Glutamatergic neuron (in vitro differentiated cells): ENCODE measurements at regions not wholly inside any gene's neighbourhood (a gene's known extent, or its start where the extent isn't known, plus 50 kb on each side); places are given as distances from the start of the nearest gene placed in this dataset.

Experiments
- DNase-seq: peaks from one replicate; pipeline ENCODE4 v3.0.0; 2022
- H3K27ac Mint-ChIP-seq: one replicate; pipeline ENCODE4 v1.8.0; 2020; ENCODE audit warnings: mild to moderate bottlenecking, mixed read lengths, inconsistent platforms; ENCODE audit not compliant: unreplicated experiment
- H3K27me3 Mint-ChIP-seq: one replicate; pipeline ENCODE4 v1.8.0; 2020; ENCODE audit warnings: mild to moderate bottlenecking, moderate library complexity, mixed read lengths, inconsistent platforms; ENCODE audit not compliant: unreplicated experiment
- H3K36me3 Mint-ChIP-seq: one replicate; pipeline ENCODE4 v1.8.0; 2020; ENCODE audit warnings: mild to moderate bottlenecking, mixed read lengths, inconsistent platforms; ENCODE audit not compliant: unreplicated experiment
- H3K4me1 Mint-ChIP-seq: one replicate; pipeline ENCODE4 v1.8.0; 2020; ENCODE audit warnings: mild to moderate bottlenecking, low read depth, mixed read lengths, inconsistent platforms; ENCODE audit not compliant: unreplicated experiment
- H3K4me3 Mint-ChIP-seq: one replicate; pipeline ENCODE4 v1.8.0; 2020; ENCODE audit warnings: mild to moderate bottlenecking, mixed read lengths, inconsistent platforms; ENCODE audit not compliant: unreplicated experiment
- H3K9me3 Mint-ChIP-seq: one replicate; pipeline ENCODE4 v1.8.0; 2020; ENCODE audit warnings: mild to moderate bottlenecking, moderate library complexity, mixed read lengths, inconsistent platforms; ENCODE audit not compliant: unreplicated experiment
- CTCF ChIP-seq: fragments of 200-600 bp; sonication (generic); IDR thresholded peaks from one replicate; pipeline ENCODE4 v1.5.0; 2021; ENCODE audit not compliant: partially characterized antibody, unreplicated experiment

GRCh38 chr14:26128931-26129671, 468.7 kb downstream of the NOVA1 start:
- H3K27me3 Mint-ChIP-seq: no peaks in the 10 kb centered on the region
- no peak overlapping the region for H3K4me3 Mint-ChIP-seq
- no peak overlapping the region for H3K27ac Mint-ChIP-seq
- H3K4me1 Mint-ChIP-seq: no peaks in the 10 kb centered on the region
- DNase-seq: no peak
- TF ChIP-seq CTCF: no peak
- H3K9me3 Mint-ChIP-seq: no peaks in the 10 kb centered on the region
- no peaks in the 10 kb centered on the region for H3K36me3 Mint-ChIP-seq

DNA sequence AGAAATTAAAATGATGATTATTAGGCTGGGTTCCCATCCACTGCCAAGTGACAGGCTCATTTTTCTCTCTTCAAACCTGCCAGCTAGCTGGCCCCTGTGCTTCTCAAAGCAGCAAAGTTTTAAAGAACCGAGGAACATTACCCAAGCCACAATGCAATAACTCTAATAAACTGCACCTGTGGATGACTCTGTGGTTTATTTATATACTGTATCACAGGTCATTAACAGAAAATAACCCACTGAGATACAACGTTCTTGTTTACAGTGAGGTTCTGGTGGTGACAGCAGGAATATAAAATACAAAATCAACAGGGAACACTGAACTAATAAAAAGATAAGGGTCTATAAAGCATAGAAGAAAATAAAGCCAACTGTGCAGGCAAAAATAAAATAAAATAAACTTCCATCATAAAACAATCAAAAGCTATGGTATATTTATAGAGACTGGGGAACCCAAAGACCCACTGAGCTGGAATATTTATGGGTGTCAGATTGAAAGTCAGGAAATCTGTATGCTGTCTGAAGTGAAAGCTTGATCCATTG, 472.9 kb downstream of the NOVA1 start:
- H3K27ac Mint-ChIP-seq: no peak overlapping the region
- H3K27me3 Mint-ChIP-seq: no peaks in the 10 kb centered on the region
- TF ChIP-seq CTCF: no peak
- no peaks in the 10 kb centered on the region for H3K9me3 Mint-ChIP-seq
- no peak for DNase-seq
- H3K36me3 Mint-ChIP-seq: no peaks in the 10 kb centered on the region
- H3K4me3 Mint-ChIP-seq: no peak overlapping the region
- H3K4me1 Mint-ChIP-seq: no peaks in the 10 kb centered on the region

GRCh38 chr14:26123459-26123858, 474.4 kb downstream of the NOVA1 start:
- Mint-ChIP-seq H3K36me3 (no peaks in the 10 kb centered on the region), H3K27ac (no peak overlapping the region), H3K4me3 (no peak overlapping the region), H3K9me3 (no peaks in the 10 kb centered on the region), H3K4me1 (no peaks in the 10 kb centered on the region), H3K27me3 (no peaks in the 10 kb centered on the region)
- TF ChIP-seq CTCF: no peak
- DNase-seq: no peak

DNA sequence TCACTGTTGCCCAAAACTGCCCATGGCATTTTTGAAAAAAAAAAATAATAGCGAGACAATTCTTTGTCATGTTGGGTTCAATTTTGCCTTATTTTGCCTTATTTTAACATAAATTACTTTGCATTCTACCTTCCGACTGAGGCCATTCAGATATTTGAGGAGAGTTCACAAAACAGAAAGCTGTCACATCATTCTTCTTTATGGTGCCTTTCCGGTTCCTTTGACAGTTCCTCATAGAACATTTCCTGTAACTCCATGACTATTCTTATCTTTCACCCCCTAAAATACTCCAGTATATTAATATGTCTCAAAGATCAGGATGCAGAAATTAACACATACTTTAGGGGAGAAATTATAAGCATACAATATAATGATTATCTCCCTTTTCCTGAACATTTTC, 476.7 kb downstream of the NOVA1 start:
- H3K36me3 Mint-ChIP-seq: no peaks in the 10 kb centered on the region
- no peaks in the 10 kb centered on the region for H3K4me1 Mint-ChIP-seq
- no peak for TF ChIP-seq CTCF
- no peaks in the 10 kb centered on the region for H3K9me3 Mint-ChIP-seq
- no peak overlapping the region for H3K27ac Mint-ChIP-seq
- no peaks in the 10 kb centered on the region for H3K27me3 Mint-ChIP-seq
- H3K4me3 Mint-ChIP-seq: no peak overlapping the region
- no peak for DNase-seq

- Mint-ChIP-seq H3K27me3 (no peaks in the 10 kb centered on the region), H3K4me1 (no peaks in the 10 kb centered on the region), H3K27ac (no peak overlapping the region), H3K36me3 (no peaks in the 10 kb centered on the region), H3K9me3 (peaks cover under 1% of the 10 kb centered on the region), H3K4me3 (no peak overlapping the region)
- no peak for TF ChIP-seq CTCF
- no peak for DNase-seq
These were observed 483.8 kb downstream of the NOVA1 start for GRCh38 chr14:26113911-26114640.
